HepG2 (cell line): ENCODE measurements at regions not wholly inside any gene's neighbourhood (a gene's known extent, or its start where the extent isn't known, plus 50 kb on each side); places are given as distances from the start of the nearest gene placed in this dataset.

Experiments
- CAMTA2 ChIP-seq: sonication (generic); formaldehyde crosslinking; IDR thresholded peaks from 2 replicates; pipeline ENCODE4 v1.4.0; 2020; ENCODE audit warnings: mild to moderate bottlenecking, missing genetic modification reagents, borderline replicate concordance
- GATAD2A ChIP-seq: IDR thresholded peaks from 2 replicates; pipeline ENCODE4 v1.6.1; 2016
- HOXA7 ChIP-seq: sonication (generic); formaldehyde crosslinking; IDR thresholded peaks from 2 replicates; pipeline ENCODE4 v1.8.1; 2022; ENCODE audit warnings: mild to moderate bottlenecking, missing genetic modification reagents, moderate library complexity
- KDM6A ChIP-seq: IDR thresholded peaks from 2 replicates; pipeline ENCODE4 v1.6.1; 2016; ENCODE audit warnings: low read depth
- NFYB ChIP-seq: sonication (generic); formaldehyde crosslinking; IDR thresholded peaks from 2 replicates; pipeline ENCODE4 v1.4.0; 2020; ENCODE audit warnings: missing genetic modification reagents
- SETDB1 ChIP-seq: sonication (generic); formaldehyde crosslinking; IDR thresholded peaks from 2 replicates; pipeline ENCODE4 v1.5.1; 2020; ENCODE audit warnings: missing genetic modification reagents, mild to moderate bottlenecking, borderline replicate concordance
- SOX13 ChIP-seq, 3 experiments: fragments of 450-650 bp in 1 of 3; sonication (generic) in 1 of 3; formaldehyde crosslinking in 1 of 3; IDR thresholded peaks in 2 of 3; conservative IDR thresholded peaks in 1 of 3; 2 replicates each; pipeline versions ENCODE4 v1.5.0 to v1.6.1; 2016 to 2020; ENCODE audit warnings: antibody characterized with exemption in 1 of 3, mild to moderate bottlenecking in 1 of 3, missing compliant biosample characterization in 1 of 3, missing genetic modification reagents in 1 of 3, moderate library complexity in 1 of 3
- STAT5B ChIP-seq: sonication (generic); formaldehyde crosslinking; IDR thresholded peaks from 2 replicates; pipeline ENCODE4 v1.4.0; 2020; ENCODE audit warnings: missing genetic modification reagents
- TBX2 ChIP-seq: sonication (generic); formaldehyde crosslinking; IDR thresholded peaks from 2 replicates; pipeline ENCODE4 v1.5.0; 2020; ENCODE audit warnings: missing genetic modification reagents, mild to moderate bottlenecking, borderline replicate concordance
- ZMYM3 ChIP-seq: sonication (generic); formaldehyde crosslinking; IDR thresholded peaks from 2 replicates; pipeline ENCODE4 v1.5.1; 2020; ENCODE audit warnings: mild to moderate bottlenecking, missing genetic modification reagents
- ZNF136 ChIP-seq: sonication (generic); formaldehyde crosslinking; IDR thresholded peaks from 2 replicates; pipeline ENCODE4 v1.8.1; 2022; ENCODE audit warnings: low read depth, mild to moderate bottlenecking, moderate library complexity, missing genetic modification reagents
- ZNF160 ChIP-seq: sonication (generic); formaldehyde crosslinking; IDR thresholded peaks from 2 replicates; pipeline ENCODE4 v1.8.0; 2022; ENCODE audit warnings: mild to moderate bottlenecking, inconsistent platforms, missing genetic modification reagents
- ZNF274 ChIP-seq: sonication (generic); formaldehyde crosslinking; IDR thresholded peaks from 2 replicates; pipeline ENCODE4 v1.5.1; 2020; ENCODE audit warnings: mild to moderate bottlenecking, missing genetic modification reagents
- ZNF329 ChIP-seq: sonication (generic); formaldehyde crosslinking; IDR thresholded peaks from 2 replicates; pipeline ENCODE4 v1.9.0; 2021; ENCODE audit warnings: low read depth, mild to moderate bottlenecking, missing genetic modification reagents
- ZNF331 ChIP-seq: sonication (generic); formaldehyde crosslinking; IDR thresholded peaks from 2 replicates; pipeline ENCODE4 v1.4.0; 2020; ENCODE audit warnings: missing genetic modification reagents
- ZNF557 ChIP-seq: sonication (generic); formaldehyde crosslinking; IDR thresholded peaks from 2 replicates; pipeline ENCODE4 v1.4.0; 2020; ENCODE audit warnings: missing genetic modification reagents
- ZNF780A ChIP-seq: sonication (generic); formaldehyde crosslinking; IDR thresholded peaks from 2 replicates; pipeline ENCODE4 v1.8.0; 2022; ENCODE audit warnings: mild to moderate bottlenecking, missing genetic modification reagents, moderate library complexity
- ZNF781 ChIP-seq: sonication (generic); formaldehyde crosslinking; IDR thresholded peaks from 2 replicates; pipeline ENCODE4 v1.5.1; 2020; ENCODE audit warnings: borderline replicate concordance, mild to moderate bottlenecking, missing genetic modification reagents; ENCODE audit errors: not compliant biosample characterization
- TF ChIP-seq, protein P1 (sequence below): IDR thresholded peaks from 2 replicates; pipeline ENCODE4 v1.6.1; 2016; ENCODE audit warnings: missing genetic modification reagents, missing compliant biosample characterization
- TF ChIP-seq, protein P2 (sequence below): sonication (generic); formaldehyde crosslinking; IDR thresholded peaks from 2 replicates; pipeline ENCODE4 v1.4.0; 2020; ENCODE audit warnings: missing genetic modification reagents
- TF ChIP-seq, protein P3 (sequence below): sonication (generic); formaldehyde crosslinking; IDR thresholded peaks from 2 replicates; pipeline ENCODE4 v1.4.0; 2020; ENCODE audit warnings: missing genetic modification reagents, borderline replicate concordance
- TF ChIP-seq, protein P4 (sequence below): sonication (generic); formaldehyde crosslinking; IDR thresholded peaks from 2 replicates; pipeline ENCODE4 v1.5.0; 2020; ENCODE audit warnings: missing genetic modification reagents, mild to moderate bottlenecking, borderline replicate concordance

- peak; percentile 55 for TF ChIP-seq ZMYM3 (CRISPR knock-in tag)
- TF ChIP-seq, protein P1, sequence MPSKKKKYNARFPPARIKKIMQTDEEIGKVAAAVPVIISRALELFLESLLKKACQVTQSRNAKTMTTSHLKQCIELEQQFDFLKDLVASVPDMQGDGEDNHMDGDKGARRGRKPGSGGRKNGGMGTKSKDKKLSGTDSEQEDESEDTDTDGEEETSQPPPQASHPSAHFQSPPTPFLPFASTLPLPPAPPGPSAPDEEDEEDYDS: peak; percentile 40; the same call in 1 of the 2 replicates
- TF ChIP-seq ZNF160 (CRISPR knock-in tag): no peak
- TF ChIP-seq GATAD2A (CRISPR knock-in tag): peak; percentile 93
- no peak for TF ChIP-seq SETDB1
- TF ChIP-seq ZNF557 (CRISPR knock-in tag): no peak
- TF ChIP-seq TBX2 (CRISPR knock-in tag): peak; percentile 61; the same call in 1 of the 2 replicates
- TF ChIP-seq ZNF331 (CRISPR knock-in tag): no peak
- TF ChIP-seq SOX13 (IDR thresholded peaks at IDR 0.05): peak; percentile 79
- peak in 1 of 2 experiments; percentile 96; a peak in 2 of 4 replicates for TF ChIP-seq SOX13 (CRISPR knock-in tag; conservative IDR thresholded peaks at IDR 0.05 in 1 of 2, IDR thresholded peaks at IDR 0.05 in 1 of 2)
- TF ChIP-seq ZNF329: no peak
- TF ChIP-seq KDM6A (CRISPR knock-in tag): 0 out of 2 replicates have a peak, but pooled peaks have one; percentile 27
- TF ChIP-seq HOXA7 (CRISPR knock-in tag): no peak
- TF ChIP-seq, protein P2, sequence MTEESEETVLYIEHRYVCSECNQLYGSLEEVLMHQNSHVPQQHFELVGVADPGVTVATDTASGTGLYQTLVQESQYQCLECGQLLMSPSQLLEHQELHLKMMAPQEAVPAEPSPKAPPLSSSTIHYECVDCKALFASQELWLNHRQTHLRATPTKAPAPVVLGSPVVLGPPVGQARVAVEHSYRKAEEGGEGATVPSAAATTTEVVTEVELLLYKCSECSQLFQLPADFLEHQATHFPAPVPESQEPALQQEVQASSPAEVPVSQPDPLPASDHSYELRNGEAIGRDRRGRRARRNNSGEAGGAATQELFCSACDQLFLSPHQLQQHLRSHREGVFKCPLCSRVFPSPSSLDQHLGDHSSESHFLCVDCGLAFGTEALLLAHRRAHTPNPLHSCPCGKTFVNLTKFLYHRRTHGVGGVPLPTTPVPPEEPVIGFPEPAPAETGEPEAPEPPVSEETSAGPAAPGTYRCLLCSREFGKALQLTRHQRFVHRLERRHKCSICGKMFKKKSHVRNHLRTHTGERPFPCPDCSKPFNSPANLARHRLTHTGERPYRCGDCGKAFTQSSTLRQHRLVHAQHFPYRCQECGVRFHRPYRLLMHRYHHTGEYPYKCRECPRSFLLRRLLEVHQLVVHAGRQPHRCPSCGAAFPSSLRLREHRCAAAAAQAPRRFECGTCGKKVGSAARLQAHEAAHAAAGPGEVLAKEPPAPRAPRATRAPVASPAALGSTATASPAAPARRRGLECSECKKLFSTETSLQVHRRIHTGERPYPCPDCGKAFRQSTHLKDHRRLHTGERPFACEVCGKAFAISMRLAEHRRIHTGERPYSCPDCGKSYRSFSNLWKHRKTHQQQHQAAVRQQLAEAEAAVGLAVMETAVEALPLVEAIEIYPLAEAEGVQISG (CRISPR knock-in tag): no peak
- TF ChIP-seq CAMTA2: no peak
- TF ChIP-seq, protein P3, sequence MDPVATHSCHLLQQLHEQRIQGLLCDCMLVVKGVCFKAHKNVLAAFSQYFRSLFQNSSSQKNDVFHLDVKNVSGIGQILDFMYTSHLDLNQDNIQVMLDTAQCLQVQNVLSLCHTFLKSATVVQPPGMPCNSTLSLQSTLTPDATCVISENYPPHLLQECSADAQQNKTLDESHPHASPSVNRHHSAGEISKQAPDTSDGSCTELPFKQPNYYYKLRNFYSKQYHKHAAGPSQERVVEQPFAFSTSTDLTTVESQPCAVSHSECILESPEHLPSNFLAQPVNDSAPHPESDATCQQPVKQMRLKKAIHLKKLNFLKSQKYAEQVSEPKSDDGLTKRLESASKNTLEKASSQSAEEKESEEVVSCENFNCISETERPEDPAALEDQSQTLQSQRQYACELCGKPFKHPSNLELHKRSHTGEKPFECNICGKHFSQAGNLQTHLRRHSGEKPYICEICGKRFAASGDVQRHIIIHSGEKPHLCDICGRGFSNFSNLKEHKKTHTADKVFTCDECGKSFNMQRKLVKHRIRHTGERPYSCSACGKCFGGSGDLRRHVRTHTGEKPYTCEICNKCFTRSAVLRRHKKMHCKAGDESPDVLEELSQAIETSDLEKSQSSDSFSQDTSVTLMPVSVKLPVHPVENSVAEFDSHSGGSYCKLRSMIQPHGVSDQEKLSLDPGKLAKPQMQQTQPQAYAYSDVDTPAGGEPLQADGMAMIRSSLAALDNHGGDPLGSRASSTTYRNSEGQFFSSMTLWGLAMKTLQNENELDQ (CRISPR knock-in tag): no peak
- TF ChIP-seq STAT5B (CRISPR knock-in tag): no peak
- TF ChIP-seq, protein P4, sequence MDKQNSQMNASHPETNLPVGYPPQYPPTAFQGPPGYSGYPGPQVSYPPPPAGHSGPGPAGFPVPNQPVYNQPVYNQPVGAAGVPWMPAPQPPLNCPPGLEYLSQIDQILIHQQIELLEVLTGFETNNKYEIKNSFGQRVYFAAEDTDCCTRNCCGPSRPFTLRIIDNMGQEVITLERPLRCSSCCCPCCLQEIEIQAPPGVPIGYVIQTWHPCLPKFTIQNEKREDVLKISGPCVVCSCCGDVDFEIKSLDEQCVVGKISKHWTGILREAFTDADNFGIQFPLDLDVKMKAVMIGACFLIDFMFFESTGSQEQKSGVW (CRISPR knock-in tag): no peak
- TF ChIP-seq NFYB (CRISPR knock-in tag): no peak
- TF ChIP-seq ZNF781 (CRISPR knock-in tag): no peak
- no peak for TF ChIP-seq ZNF274 (CRISPR knock-in tag)
- TF ChIP-seq ZNF780A (CRISPR knock-in tag): no peak
- no peak for TF ChIP-seq ZNF136 (CRISPR knock-in tag)
These were observed 123.2 kb upstream of the FOXN3 start (continued) for GRCh38 chr14:89540009-89540829.
